ENCODE measurements at regions not wholly inside any gene's neighbourhood (a gene's known extent, or its start where the extent isn't known, plus 50 kb on each side); places are given as distances from the start of the nearest gene placed in this dataset.

DNA sequence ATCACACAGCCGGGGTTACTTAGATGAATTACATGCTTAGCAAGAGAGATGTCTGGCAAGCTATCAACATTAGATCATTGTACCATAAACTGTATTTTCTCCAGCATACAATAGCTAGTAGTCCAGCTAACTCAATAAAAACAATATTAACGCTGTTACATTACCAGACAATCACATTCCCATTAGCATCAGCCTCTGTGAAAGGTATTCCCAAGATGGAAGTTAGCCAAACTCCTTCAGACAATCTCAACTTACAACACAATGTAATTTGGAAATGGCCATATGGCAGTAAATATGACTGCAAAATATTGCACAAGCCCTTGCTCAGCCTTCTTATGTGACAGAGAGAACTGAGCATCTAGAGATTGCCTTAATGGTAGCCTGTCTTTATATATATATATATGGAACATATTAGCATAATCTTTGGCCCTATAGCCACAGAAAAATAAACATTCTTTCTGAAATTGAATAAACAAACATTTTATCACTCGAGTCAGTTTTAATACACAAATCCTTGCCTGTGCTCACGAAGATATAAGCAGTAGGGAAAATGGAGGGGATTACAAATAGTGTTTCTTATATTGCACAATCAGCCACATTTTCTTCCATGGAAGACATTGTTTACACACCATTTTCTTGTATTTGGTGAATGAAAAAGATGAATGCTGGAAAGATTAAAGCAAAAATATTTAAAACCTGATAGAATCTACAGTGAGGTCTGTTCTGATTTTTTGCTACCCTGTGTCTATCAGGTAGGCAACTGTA lies 1060.5 kb downstream of the DIAPH3 start:
- TF ChIP-seq EP300 (IDR thresholded peaks at IDR 0.05), result no peak
- TF ChIP-seq, protein P1, sequence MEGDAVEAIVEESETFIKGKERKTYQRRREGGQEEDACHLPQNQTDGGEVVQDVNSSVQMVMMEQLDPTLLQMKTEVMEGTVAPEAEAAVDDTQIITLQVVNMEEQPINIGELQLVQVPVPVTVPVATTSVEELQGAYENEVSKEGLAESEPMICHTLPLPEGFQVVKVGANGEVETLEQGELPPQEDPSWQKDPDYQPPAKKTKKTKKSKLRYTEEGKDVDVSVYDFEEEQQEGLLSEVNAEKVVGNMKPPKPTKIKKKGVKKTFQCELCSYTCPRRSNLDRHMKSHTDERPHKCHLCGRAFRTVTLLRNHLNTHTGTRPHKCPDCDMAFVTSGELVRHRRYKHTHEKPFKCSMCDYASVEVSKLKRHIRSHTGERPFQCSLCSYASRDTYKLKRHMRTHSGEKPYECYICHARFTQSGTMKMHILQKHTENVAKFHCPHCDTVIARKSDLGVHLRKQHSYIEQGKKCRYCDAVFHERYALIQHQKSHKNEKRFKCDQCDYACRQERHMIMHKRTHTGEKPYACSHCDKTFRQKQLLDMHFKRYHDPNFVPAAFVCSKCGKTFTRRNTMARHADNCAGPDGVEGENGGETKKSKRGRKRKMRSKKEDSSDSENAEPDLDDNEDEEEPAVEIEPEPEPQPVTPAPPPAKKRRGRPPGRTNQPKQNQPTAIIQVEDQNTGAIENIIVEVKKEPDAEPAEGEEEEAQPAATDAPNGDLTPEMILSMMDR (IDR thresholded peaks at IDR 0.05), result no peak
- no peak for TF ChIP-seq POLR2A (IDR thresholded peaks at IDR 0.05)
- no peak for TF ChIP-seq POLR2AphosphoS5 (IDR thresholded peaks at IDR 0.05)
- Histone ChIP-seq H3K9me3 (no peaks in the 10 kb centered on the region), H3K4me1 (no peaks in the 10 kb centered on the region), H3K4me3 (no peak overlapping the region), H3K27ac (no peak overlapping the region), H3K36me3 (no peaks in the 10 kb centered on the region), H3K27me3 (no peaks in the 10 kb centered on the region)
- DNase-seq, result no peak
- whole genome bisulfite sequencing, 2 donors, result 66 to 67% methylated on average over 4 of the region's 4 CpGs
- intact Hi-C loops (cut with DNase I), result no loop called here

DNA sequence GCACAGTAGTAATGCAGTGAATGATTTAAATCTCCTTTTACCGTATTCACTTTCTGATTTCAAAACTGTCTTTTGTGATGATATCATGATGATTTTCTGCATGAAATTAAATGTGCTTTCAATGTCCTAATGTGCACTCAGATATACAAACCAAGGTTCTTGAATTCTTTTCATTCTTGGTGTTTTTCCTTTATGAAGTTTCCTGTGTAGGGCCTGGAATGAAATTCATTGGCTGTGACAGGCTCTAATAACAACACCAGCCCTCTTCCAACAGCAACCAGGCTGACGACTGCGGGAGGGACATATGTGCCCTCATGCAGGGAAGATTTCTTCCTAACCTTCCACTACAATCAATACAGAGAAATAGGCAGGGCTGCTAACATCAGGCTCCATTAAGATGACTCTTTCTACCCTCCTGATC lies 1052.0 kb downstream of the DIAPH3 start:
- no peaks in the 10 kb centered on the region for H3K36me3 ChIP-seq
- DNase-seq, result no peak
- peak overlapping the region in 2 of 4 donors; percentile 11 to 15 for H3K27ac ChIP-seq
- H3K4me1 ChIP-seq, result no peaks in the 10 kb centered on the region
- no peak overlapping the region for H3K4me3 ChIP-seq
- H3K9me3 ChIP-seq, result no peaks in the 10 kb centered on the region
- TF ChIP-seq, protein P1 (IDR thresholded peaks at IDR 0.05), result no peak
- TF ChIP-seq POLR2AphosphoS5 (IDR thresholded peaks at IDR 0.05), result no peak
- TF ChIP-seq POLR2A (IDR thresholded peaks at IDR 0.05), result no peak
- TF ChIP-seq EP300 (IDR thresholded peaks at IDR 0.05), result no peak
- 32 to 38% methylated on average over 3 of the region's 3 CpGs for WGBS, 2 donors
- H3K27me3 ChIP-seq, result no peaks in the 10 kb centered on the region
- intact Hi-C loops (cut with DNase I), result no loop called here

DNA sequence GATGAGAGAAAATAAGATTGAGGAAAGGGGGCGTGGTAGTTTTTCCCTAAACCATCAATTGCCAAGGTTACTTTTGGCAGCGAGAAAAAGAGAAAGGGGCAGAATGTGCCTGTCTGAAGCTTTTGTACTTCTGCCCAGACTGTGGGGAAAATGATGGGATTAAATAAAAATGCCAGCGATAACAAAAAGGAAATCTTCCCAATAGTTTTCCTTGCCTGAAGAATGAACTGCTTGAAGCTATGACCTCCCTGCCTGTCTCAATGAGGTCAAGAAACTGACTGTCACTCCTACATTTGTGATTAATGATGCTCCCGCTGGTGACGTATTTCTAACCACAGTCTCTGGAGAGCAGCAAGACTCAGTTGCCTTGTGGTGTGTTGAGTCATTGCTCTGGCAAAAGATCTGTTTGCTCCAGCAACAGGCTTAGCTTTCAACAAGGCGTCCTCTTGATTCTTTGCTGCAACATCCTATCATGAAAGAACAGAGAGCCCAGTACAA lies 1051.5 kb downstream of the DIAPH3 start:
- Histone ChIP-seq H3K4me1 (no peaks in the 10 kb centered on the region), H3K9me3 (no peaks in the 10 kb centered on the region), H3K36me3 (no peaks in the 10 kb centered on the region), H3K4me3 (no peak overlapping the region), H3K27ac (peak overlapping the region in 2 of 4 donors; percentile 11 to 15), H3K27me3 (no peaks in the 10 kb centered on the region)
- intact Hi-C loops (cut with DNase I), result no loop called here
- DNase-seq, result peak; percentile 63
- TF ChIP-seq EP300 (IDR thresholded peaks at IDR 0.05), result no peak
- TF ChIP-seq POLR2AphosphoS5 (IDR thresholded peaks at IDR 0.05), result peak in 1 of 4 donors; percentile 29
- TF ChIP-seq, protein P1 (IDR thresholded peaks at IDR 0.05), result no peak
- no peak for TF ChIP-seq POLR2A (IDR thresholded peaks at IDR 0.05)
- 68 to 74% methylated on average over 6 of the region's 6 CpGs for WGBS, 2 donors

DNA sequence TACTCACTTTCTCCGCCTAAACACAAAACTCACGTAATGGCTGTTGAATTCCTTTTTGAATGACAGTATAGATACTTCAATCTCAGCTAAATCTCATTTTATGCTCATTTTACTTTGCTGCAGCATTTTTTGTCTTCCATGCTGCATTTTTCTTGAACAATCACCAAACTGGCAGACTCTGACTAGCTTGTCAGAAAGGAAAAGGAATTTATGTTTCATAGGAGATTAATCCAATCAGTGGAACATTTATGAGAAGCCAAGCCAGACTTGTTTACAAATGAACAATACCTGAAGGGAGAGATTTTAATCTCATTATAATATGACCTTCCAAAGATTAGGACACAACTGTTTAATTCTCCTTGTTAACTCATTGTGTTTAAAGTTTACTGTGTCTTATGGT lies 1044.3 kb downstream of the DIAPH3 start:
- Histone ChIP-seq H3K27me3 (no peaks in the 10 kb centered on the region), H3K4me1 (peaks cover 0 to 19% (median 6%) of the 10 kb centered on the region in 4 donors), H3K36me3 (no peaks in the 10 kb centered on the region), H3K27ac (no peak overlapping the region), H3K9me3 (no peaks in the 10 kb centered on the region), H3K4me3 (no peak overlapping the region)
- WGBS, 2 donors, result 79 to 81% methylated on average over 2 of the region's 2 CpGs
- intact Hi-C loops (cut with DNase I), result no loop called here
- TF ChIP-seq EP300 (IDR thresholded peaks at IDR 0.05), result no peak
- TF ChIP-seq POLR2AphosphoS5 (IDR thresholded peaks at IDR 0.05), result no peak
- no peak for TF ChIP-seq POLR2A (IDR thresholded peaks at IDR 0.05)
- TF ChIP-seq, protein P1 (IDR thresholded peaks at IDR 0.05), result no peak
- no peak for DNase-seq

Data from sigmoid colon (tissue), 6 donors.